IMR-90 (cell line): ENCODE measurements at regions not wholly inside any gene's neighbourhood (a gene's known extent, or its start where the extent isn't known, plus 50 kb on each side); places are given as distances from the start of the nearest gene placed in this dataset.

Source experiments
- ATAC-seq: fragments of 200-7000 bp; cut with Tn5 transposase; 2 replicates; pipeline ENCODE4 v1.9.1; 2020; ENCODE audit warnings: low read depth, mild to moderate bottlenecking, moderate library complexity
- BruUV-seq: library from RNA; stranded (reverse); fragments of 400-500 nt; replicated peaks from 2 replicates; lab custom pipeline; 2021; lab: Mats Ljungman, UMichigan
- CTCF ChIA-PET: fragments of 300-600 bp; formaldehyde crosslinking; extraction: SDS; loops from one replicate; lab custom pipeline; 2021; ENCODE audit warnings: antibody characterized with exemption; lab: Yijun Ruan, JAX
- POLR2A ChIA-PET: fragments of 300-600 bp; sonication (Branson Sonifier 250); formaldehyde crosslinking; loops from one replicate; lab custom pipeline; 2022; ENCODE audit warnings: antibody characterized with exemption; ENCODE audit not compliant: unreplicated experiment; lab: Charles Lee
- DNase-seq: peaks from one replicate; pipeline ENCODE4 v3.0.0; 2013
- H2AFZ ChIP-seq: replicated peaks from 2 replicates; pipeline ENCODE3; 2013; ENCODE audit warnings: low read length, mild to moderate bottlenecking; ENCODE audit not compliant: poor library complexity
- H2AK5ac ChIP-seq: 2 replicates; pipeline ENCODE4 v1.6.1; 2013; ENCODE audit warnings: low read depth, low read length, inconsistent platforms
- H2AK9ac ChIP-seq: replicated peaks from 2 replicates; pipeline ENCODE3; 2013; ENCODE audit warnings: mild to moderate bottlenecking, low read depth, low read length, moderate library complexity; ENCODE audit not compliant: poor library complexity
- H2BK120ac ChIP-seq: 2 replicates; pipeline ENCODE4 v1.6.1; 2013; ENCODE audit warnings: low read depth, low read length, inconsistent platforms
- H2BK15ac ChIP-seq: 3 replicates; pipeline ENCODE4 v1.6.1; 2013; ENCODE audit warnings: low read depth, low read length, inconsistent platforms
- H2BK20ac ChIP-seq: 2 replicates; pipeline ENCODE4 v1.6.1; 2013; ENCODE audit warnings: low read depth, mild to moderate bottlenecking, inconsistent platforms, low read length, moderate library complexity
- H2BK5ac ChIP-seq: 2 replicates; pipeline ENCODE4 v1.6.1; 2013; ENCODE audit warnings: mild to moderate bottlenecking, low read depth, low read length, inconsistent platforms; ENCODE audit not compliant: poor library complexity, severe bottlenecking
- H3K14ac ChIP-seq: replicated peaks from 2 replicates; pipeline ENCODE4 v1.6.1; 2013; ENCODE audit warnings: low read depth, low read length, inconsistent platforms
- H3K18ac ChIP-seq: 2 replicates; pipeline ENCODE4 v1.6.1; 2013; ENCODE audit warnings: low read depth, low read length, control low read depth
- H3K23ac ChIP-seq: 2 replicates; pipeline ENCODE4 v1.6.1; 2013; ENCODE audit warnings: low read depth, low read length, inconsistent platforms
- H3K27ac ChIP-seq: 2 replicates; pipeline ENCODE4 v1.5.1; 2013; ENCODE audit warnings: mild to moderate bottlenecking, control low read depth, low read length; ENCODE audit not compliant: insufficient read depth
- H3K27me3 ChIP-seq: 2 replicates; pipeline ENCODE4 v1.6.1; 2013; ENCODE audit warnings: low read length; ENCODE audit not compliant: control insufficient read depth, insufficient read depth
- H3K36me3 ChIP-seq: 2 replicates; pipeline ENCODE4 v1.6.1; 2013; ENCODE audit warnings: low read length, mixed read lengths; ENCODE audit not compliant: control insufficient read depth, insufficient read depth
- H3K4ac ChIP-seq: 2 replicates; pipeline ENCODE4 v1.6.1; 2013; ENCODE audit warnings: low read depth, low read length, inconsistent platforms
- H3K4me1 ChIP-seq: 2 replicates; pipeline ENCODE4 v1.6.1; 2013; ENCODE audit warnings: low read length, mixed read lengths; ENCODE audit not compliant: control insufficient read depth, insufficient read depth
- H3K4me2 ChIP-seq: 2 replicates; pipeline ENCODE4 v1.6.1; 2013; ENCODE audit warnings: low read depth, mild to moderate bottlenecking, control low read depth, low read length, moderate library complexity
- H3K4me3 ChIP-seq: 2 replicates; pipeline ENCODE4 v1.5.1; 2013; ENCODE audit warnings: low read depth, mild to moderate bottlenecking, control low read depth, low read length, moderate library complexity; ENCODE audit not compliant: insufficient read depth
- H3K56ac ChIP-seq: 2 replicates; pipeline ENCODE4 v1.6.1; 2013; ENCODE audit warnings: low read length, inconsistent platforms; ENCODE audit not compliant: insufficient read depth; ENCODE audit errors: extremely low read depth
- H3K79me1 ChIP-seq, 2 experiments: 2 replicates each; pipeline ENCODE4 v1.6.1; 2013; ENCODE audit warnings: low read length in 2 of 2, inconsistent platforms in 1 of 2, low read depth in 1 of 2
- H3K9ac ChIP-seq: 2 replicates; pipeline ENCODE4 v1.6.1; 2013; ENCODE audit warnings: low read depth, low read length, control low read depth
- H3K9me1 ChIP-seq: 2 replicates; pipeline ENCODE4 v1.6.1; 2013; ENCODE audit warnings: low read length, inconsistent platforms; ENCODE audit not compliant: insufficient read depth
- H3K9me3 ChIP-seq: 2 replicates; pipeline ENCODE4 v1.6.1; 2013; ENCODE audit warnings: low read length; ENCODE audit not compliant: control insufficient read depth, insufficient read depth
- H4K20me1 ChIP-seq: 2 replicates; pipeline ENCODE4 v1.6.1; 2013; ENCODE audit warnings: low read length, inconsistent platforms; ENCODE audit not compliant: insufficient read depth
- H4K5ac ChIP-seq: 2 replicates; pipeline ENCODE4 v1.6.1; 2013; ENCODE audit warnings: mild to moderate bottlenecking, low read depth, low read length, control low read depth
- H4K8ac ChIP-seq, 2 experiments: 2 replicates each; pipeline ENCODE4 v1.6.1; 2013; ENCODE audit warnings: low read depth in 2 of 2, low read length in 2 of 2, control low read depth in 1 of 2, inconsistent platforms in 1 of 2
- H4K91ac ChIP-seq: 2 replicates; pipeline ENCODE4 v1.6.1; 2013; ENCODE audit warnings: low read depth, low read length, inconsistent platforms; ENCODE audit not compliant: insufficient read depth
- BHLHE40 ChIP-seq: fragments of 150-350 bp; IDR thresholded peaks from 2 replicates; pipeline ENCODE4 v1.6.1; 2016; ENCODE audit warnings: mild to moderate bottlenecking, low read depth, low read length
- CEBPB ChIP-seq: IDR thresholded peaks from 2 replicates; pipeline ENCODE4 v1.6.1; 2012; ENCODE audit warnings: low read depth, low read length, improper control_type of control experiment
- CHD1 ChIP-seq: IDR thresholded peaks from 2 replicates; pipeline ENCODE4 v1.6.1; 2012; ENCODE audit warnings: low read depth, low read length, improper control_type of control experiment
- MAZ ChIP-seq: IDR thresholded peaks from 2 replicates; pipeline ENCODE4 v1.6.1; 2012; ENCODE audit warnings: low read depth, mild to moderate bottlenecking, low read length, improper control_type of control experiment, moderate library complexity, borderline replicate concordance
- NFE2L2 ChIP-seq: fragments of 150-350 bp; IDR thresholded peaks from 2 replicates; pipeline ENCODE4 v1.6.1; 2016; ENCODE audit warnings: low read depth, mild to moderate bottlenecking, low read length
- POLR2A ChIP-seq: IDR thresholded peaks from 2 replicates; pipeline ENCODE4 v1.6.1; 2012; ENCODE audit warnings: mild to moderate bottlenecking, low read depth, low read length
- RAD21 ChIP-seq: IDR thresholded peaks from 2 replicates; pipeline ENCODE4 v1.6.1; 2012; ENCODE audit warnings: low read length, improper control_type of control experiment
- SMC3 ChIP-seq: fragments of 150-350 bp; IDR thresholded peaks from 2 replicates; pipeline ENCODE4 v1.6.1; 2016; ENCODE audit warnings: low read depth, mild to moderate bottlenecking, antibody characterized with exemption, low read length, moderate library complexity
- WGBS, 2 experiments: methylation state at CpG; one replicate each; pipeline versions ENCODE4 v1.1.5 to v1.1.7; 2013; ENCODE audit warnings: missing lambda C conversion rate in 2 of 2; ENCODE audit not compliant: insufficient read length in 1 of 2; ENCODE audit errors: extremely low coverage in 2 of 2; 5-methylcytosine and 5-hydroxymethylcytosine counted together
- dilution Hi-C: fragments of 300-500 bp; cut with HindIII; formaldehyde crosslinking; loops from one replicate; pipeline ENCODE4 v1.14.3; 2018; ENCODE audit warnings: low sequenced_read_pairs; ENCODE audit not compliant: unreplicated experiment
- in situ Hi-C: fragments of 300-500 bp; cut with MboI; formaldehyde crosslinking; loops from 3 replicates; pipeline ENCODE4 v1.14.3; 2019; ENCODE audit warnings: low sequenced_read_pairs, inconsistent platforms, mixed read lengths
- intact Hi-C: fragments of 100-400 bp; cut with micrococcal nuclease; formaldehyde crosslinking; loops from 2 replicates; pipeline ENCODE4 v1.10.0; 2022
- TF ChIP-seq, protein P1 (sequence below): conservative IDR thresholded peaks from 2 replicates; pipeline ENCODE4 v1.5.1; 2012; ENCODE audit warnings: mild to moderate bottlenecking, low read depth, low read length, improper control_type of control experiment
- TF ChIP-seq, protein P2 (sequence below): fragments of 150-350 bp; IDR thresholded peaks from 2 replicates; pipeline ENCODE4 v1.6.1; 2017; ENCODE audit warnings: mild to moderate bottlenecking, antibody characterized with exemption, low read length, low read depth
- TF ChIP-seq, protein P3 (sequence below): fragments of 150-350 bp; IDR thresholded peaks from 2 replicates; pipeline ENCODE4 v1.6.1; 2016; ENCODE audit warnings: low read depth, mild to moderate bottlenecking, low read length, moderate library complexity, borderline replicate concordance

DNA sequence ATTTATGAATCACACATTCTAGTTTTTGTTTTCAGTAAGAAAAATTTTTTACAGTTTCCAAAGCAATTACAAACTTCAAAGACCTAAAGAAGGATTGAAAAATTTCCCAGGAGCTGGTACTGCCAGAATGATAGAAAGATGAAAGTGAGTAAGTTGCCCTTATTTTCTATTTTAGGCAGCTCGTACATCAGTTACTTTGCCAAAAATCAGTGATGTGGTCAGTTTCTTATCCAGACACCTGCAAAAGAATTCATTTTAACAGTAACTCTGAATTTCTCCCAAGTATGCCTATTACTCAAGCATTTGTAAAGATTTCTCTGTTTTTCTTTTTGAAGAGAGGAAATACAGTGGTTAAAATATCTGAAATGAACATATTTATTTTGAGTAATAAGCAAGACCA, 976.3 kb upstream of the RAG2 start:
- BruUV-seq, result no TSS peak
- Histone ChIP-seq H3K9me1 (no peaks in the 10 kb centered on the region), H2BK20ac (no peak overlapping the region), H3K79me1 (no peaks in the 10 kb centered on the region), H3K56ac (no peak overlapping the region), H3K4me3 (no peak overlapping the region), H4K8ac (no peak overlapping the region), H3K23ac (no peak overlapping the region), H3K27me3 (no peaks in the 10 kb centered on the region), H4K20me1 (no peaks in the 10 kb centered on the region), H2AFZ (no peak overlapping the region), H4K5ac (no peak overlapping the region), H3K18ac (no peak overlapping the region), H3K27ac (no peak overlapping the region), H3K14ac (no peak overlapping the region), H3K9ac (no peak overlapping the region), H3K4ac (no peak overlapping the region), H3K4me2 (no peak overlapping the region), H3K4me1 (no peaks in the 10 kb centered on the region), H2AK5ac (no peak overlapping the region), H2BK15ac (no peak overlapping the region), H2BK120ac (no peak overlapping the region), H3K36me3 (no peaks in the 10 kb centered on the region), H4K91ac (no peak overlapping the region), H3K9me3 (no peaks in the 10 kb centered on the region), H2AK9ac (no peak overlapping the region), H2BK5ac (no peak overlapping the region)
- no peak for TF ChIP-seq RAD21
- TF ChIP-seq NFE2L2, result no peak
- TF ChIP-seq MAZ, result no peak
- TF ChIP-seq SMC3, result no peak
- TF ChIP-seq CHD1, result no peak
- no peak for TF ChIP-seq POLR2A
- TF ChIP-seq, protein P1, sequence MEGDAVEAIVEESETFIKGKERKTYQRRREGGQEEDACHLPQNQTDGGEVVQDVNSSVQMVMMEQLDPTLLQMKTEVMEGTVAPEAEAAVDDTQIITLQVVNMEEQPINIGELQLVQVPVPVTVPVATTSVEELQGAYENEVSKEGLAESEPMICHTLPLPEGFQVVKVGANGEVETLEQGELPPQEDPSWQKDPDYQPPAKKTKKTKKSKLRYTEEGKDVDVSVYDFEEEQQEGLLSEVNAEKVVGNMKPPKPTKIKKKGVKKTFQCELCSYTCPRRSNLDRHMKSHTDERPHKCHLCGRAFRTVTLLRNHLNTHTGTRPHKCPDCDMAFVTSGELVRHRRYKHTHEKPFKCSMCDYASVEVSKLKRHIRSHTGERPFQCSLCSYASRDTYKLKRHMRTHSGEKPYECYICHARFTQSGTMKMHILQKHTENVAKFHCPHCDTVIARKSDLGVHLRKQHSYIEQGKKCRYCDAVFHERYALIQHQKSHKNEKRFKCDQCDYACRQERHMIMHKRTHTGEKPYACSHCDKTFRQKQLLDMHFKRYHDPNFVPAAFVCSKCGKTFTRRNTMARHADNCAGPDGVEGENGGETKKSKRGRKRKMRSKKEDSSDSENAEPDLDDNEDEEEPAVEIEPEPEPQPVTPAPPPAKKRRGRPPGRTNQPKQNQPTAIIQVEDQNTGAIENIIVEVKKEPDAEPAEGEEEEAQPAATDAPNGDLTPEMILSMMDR, result no peak
- no peak for TF ChIP-seq CEBPB
- TF ChIP-seq, protein P2, sequence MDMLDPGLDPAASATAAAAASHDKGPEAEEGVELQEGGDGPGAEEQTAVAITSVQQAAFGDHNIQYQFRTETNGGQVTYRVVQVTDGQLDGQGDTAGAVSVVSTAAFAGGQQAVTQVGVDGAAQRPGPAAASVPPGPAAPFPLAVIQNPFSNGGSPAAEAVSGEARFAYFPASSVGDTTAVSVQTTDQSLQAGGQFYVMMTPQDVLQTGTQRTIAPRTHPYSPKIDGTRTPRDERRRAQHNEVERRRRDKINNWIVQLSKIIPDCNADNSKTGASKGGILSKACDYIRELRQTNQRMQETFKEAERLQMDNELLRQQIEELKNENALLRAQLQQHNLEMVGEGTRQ, result no peak
- TF ChIP-seq, protein P3, sequence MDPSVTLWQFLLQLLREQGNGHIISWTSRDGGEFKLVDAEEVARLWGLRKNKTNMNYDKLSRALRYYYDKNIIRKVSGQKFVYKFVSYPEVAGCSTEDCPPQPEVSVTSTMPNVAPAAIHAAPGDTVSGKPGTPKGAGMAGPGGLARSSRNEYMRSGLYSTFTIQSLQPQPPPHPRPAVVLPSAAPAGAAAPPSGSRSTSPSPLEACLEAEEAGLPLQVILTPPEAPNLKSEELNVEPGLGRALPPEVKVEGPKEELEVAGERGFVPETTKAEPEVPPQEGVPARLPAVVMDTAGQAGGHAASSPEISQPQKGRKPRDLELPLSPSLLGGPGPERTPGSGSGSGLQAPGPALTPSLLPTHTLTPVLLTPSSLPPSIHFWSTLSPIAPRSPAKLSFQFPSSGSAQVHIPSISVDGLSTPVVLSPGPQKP, result no peak
- TF ChIP-seq BHLHE40, result no peak
- WGBS, 2 experiments, result no CpG with 5 or more reads among the region's 1 CpG
- in situ Hi-C loops, result no loop called here
- no peak for ATAC-seq
- intact Hi-C loops, result no loop called here
- ChIA-PET CTCF (interaction anchor here (0.5 kb wide), 1 partner anchor 301 kb away, joined by 3 read pairs; no protein-coding TSS in a partner anchor), POLR2A (no interaction called here)
- dilution Hi-C loops, result no loop called here
- DNase-seq, result no peak
